Lower leg skin (tissue), 3 donors: ENCODE measurements at regions not wholly inside any gene's neighbourhood (a gene's known extent, or its start where the extent isn't known, plus 50 kb on each side); places are given as distances from the start of the nearest gene placed in this dataset.

Experiments
- CTCF ChIP-seq, 3 donors: fragments of 450-650 bp; IDR thresholded peaks; one replicate each; pipeline ENCODE4 v1.5.1; 2016; ENCODE audit warnings: antibody characterized with exemption in 3 of 3, mild to moderate bottlenecking in 3 of 3, moderate library complexity in 2 of 3
- POLR2A ChIP-seq, 2 donors: fragments of 450-650 bp; IDR thresholded peaks; one replicate each; pipeline ENCODE4 v1.6.1; 2016 to 2017; ENCODE audit warnings: antibody characterized with exemption in 2 of 2, mild to moderate bottlenecking in 1 of 2, moderate library complexity in 1 of 2

DNA sequence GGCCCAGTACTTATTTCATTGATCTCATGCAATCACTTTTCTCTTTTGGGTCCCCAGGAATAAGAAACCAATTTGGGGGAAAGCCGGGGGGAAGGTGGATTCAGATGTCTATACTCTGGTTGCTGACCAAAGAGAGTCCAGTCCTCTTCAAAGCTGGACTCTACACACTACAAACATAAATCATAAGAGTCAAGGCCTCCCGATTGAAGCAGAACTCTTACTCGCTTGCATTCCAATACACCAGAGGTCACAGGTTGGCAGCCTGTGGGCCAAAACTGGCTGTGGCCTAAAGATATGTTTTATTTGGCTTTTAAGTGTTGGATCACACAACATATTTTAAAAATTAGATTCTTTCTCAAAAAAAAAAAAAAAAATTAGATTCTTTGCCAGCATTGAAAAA lies 311.4 kb upstream of the MSX2 start:
- no peak for TF ChIP-seq CTCF (IDR thresholded peaks at IDR 0.05)
- no peak for TF ChIP-seq POLR2A (IDR thresholded peaks at IDR 0.05)
